Lung (tissue), 11 donors: ENCODE measurements at regions not wholly inside any gene's neighbourhood (a gene's known extent, or its start where the extent isn't known, plus 50 kb on each side); places are given as distances from the start of the nearest gene placed in this dataset.

Experiments used
- ATAC-seq: fragments of 200-7000 bp; cut with Tn5 transposase; one replicate; pipeline ENCODE4 v1.9.1; 2020; ENCODE audit warnings: moderate number of reproducible peaks; ENCODE audit not compliant: insufficient read depth, low FRiP score
- DNase-seq, 3 donors: peaks; one replicate each; pipeline ENCODE4 v3.0.0-alpha.2; 2013 to 2017
- H3K27ac ChIP-seq, 2 donors: one replicate each; pipeline ENCODE4 v1.5.1; 2013; ENCODE audit warnings: mild to moderate bottlenecking in 2 of 2, moderate library complexity in 2 of 2, control low read depth in 1 of 2, inconsistent platforms in 1 of 2, low read depth in 1 of 2, low read length in 1 of 2
- H3K27me3 ChIP-seq, 3 donors: one replicate each; pipeline ENCODE4 v1.5.1; 2013; ENCODE audit warnings: low read length in 2 of 3; ENCODE audit not compliant: control insufficient read depth in 3 of 3, insufficient read depth in 3 of 3
- H3K36me3 ChIP-seq, 4 donors: one replicate each; pipeline ENCODE4 v1.5.1; 2013; ENCODE audit warnings: low read length in 4 of 4, mild to moderate bottlenecking in 1 of 4, moderate library complexity in 1 of 4; ENCODE audit not compliant: control insufficient read depth in 4 of 4, insufficient read depth in 4 of 4
- H3K4me1 ChIP-seq, 5 donors: one replicate each; pipeline ENCODE4 v1.5.1; 2013; ENCODE audit warnings: low read length in 5 of 5, mild to moderate bottlenecking in 2 of 5, moderate library complexity in 1 of 5; ENCODE audit not compliant: control insufficient read depth in 5 of 5, insufficient read depth in 5 of 5
- H3K4me3 ChIP-seq: one replicate; pipeline ENCODE4 v1.5.1; 2013; ENCODE audit warnings: mild to moderate bottlenecking, control low read depth, moderate library complexity
- H3K9ac ChIP-seq, 2 donors: one replicate each; pipeline ENCODE4 v1.5.1; 2013; ENCODE audit warnings: low read length in 2 of 2, control low read depth in 1 of 2; ENCODE audit not compliant: insufficient read depth in 1 of 2
- H3K9me3 ChIP-seq, 4 donors: one replicate each; pipeline ENCODE4 v1.5.1; 2013; ENCODE audit warnings: low read length in 3 of 4, mild to moderate bottlenecking in 1 of 4, moderate library complexity in 1 of 4; ENCODE audit not compliant: control insufficient read depth in 4 of 4, insufficient read depth in 3 of 4
- CTCF ChIP-seq: IDR thresholded peaks from 2 replicates; pipeline ENCODE4 v1.5.1; 2012; ENCODE audit warnings: mild to moderate bottlenecking; ENCODE audit errors: control extremely low read depth, extremely low read depth
- WGBS, 2 donors: extraction: QIAGEN DNeasy Blood & Tissue Kit; methylation state at CpG; one replicate each; pipeline ENCODE4 v1.1.7; 2013; 5-methylcytosine and 5-hydroxymethylcytosine counted together
- donor health status: control.
- donor health status: control.
- donor health status: Bipolar disorder and iron deficiency.
- donor health status: healthy.
- donor health status: DM: yes; HTN: yes; CAD: no.

- WGBS, 2 donors = 90 to 93% methylated on average over 7 of the region's 7 CpGs
- no peak overlapping the region for H3K27ac ChIP-seq
- H3K36me3 ChIP-seq = no peaks in the 10 kb centered on the region
- H3K9me3 ChIP-seq = peaks cover 0 to 7% (median 0%) of the 10 kb centered on the region in 4 donors
- no peaks in the 10 kb centered on the region for H3K4me1 ChIP-seq
- H3K4me3 ChIP-seq = no peak overlapping the region
- ATAC-seq (no peak), DNase-seq (no peak)
- no peak overlapping the region for H3K9ac ChIP-seq
- H3K27me3 ChIP-seq = no peaks in the 10 kb centered on the region
- TF ChIP-seq CTCF = no peak
Observed at GRCh38 chr2:156005531-156005930, 327.0 kb downstream of the NR4A2 start.

DNA sequence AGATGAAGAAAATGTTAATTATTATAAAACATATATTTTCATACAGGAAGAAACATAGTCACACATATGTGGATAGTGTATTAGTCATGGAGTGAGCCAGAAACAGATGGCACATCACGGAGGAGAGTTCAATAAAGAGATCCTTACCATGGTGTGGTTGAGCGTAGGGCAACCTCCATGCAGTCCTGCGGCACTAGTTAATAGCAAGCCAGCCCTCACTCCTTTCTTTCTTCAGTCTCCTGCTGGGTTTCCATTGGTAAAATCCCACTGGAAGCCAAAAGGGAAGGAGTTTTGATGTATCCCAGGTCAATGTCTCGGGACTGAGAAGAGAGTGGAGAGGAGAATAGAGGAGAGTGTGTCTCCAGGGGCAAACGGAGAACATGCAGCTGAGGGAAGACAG lies 328.1 kb downstream of the NR4A2 start:
- Histone ChIP-seq H3K4me1 (no peaks in the 10 kb centered on the region), H3K27ac (no peak overlapping the region), H3K4me3 (no peak overlapping the region), H3K27me3 (no peaks in the 10 kb centered on the region), H3K9ac (no peak overlapping the region), H3K36me3 (no peaks in the 10 kb centered on the region), H3K9me3 (peaks cover 0 to 7% (median 0%) of the 10 kb centered on the region in 4 donors)
- DNase-seq (no peak), ATAC-seq (no peak)
- no peak for TF ChIP-seq CTCF
- 81 to 87% methylated on average over 5 of the region's 5 CpGs for WGBS, 2 donors

- Histone ChIP-seq H3K36me3 (no peaks in the 10 kb centered on the region), H3K27me3 (no peaks in the 10 kb centered on the region), H3K9ac (no peak overlapping the region), H3K4me1 (no peaks in the 10 kb centered on the region), H3K9me3 (peaks cover 0 to 7% (median 0%) of the 10 kb centered on the region in 4 donors), H3K27ac (no peak overlapping the region), H3K4me3 (no peak overlapping the region)
- 79 to 85% methylated on average over 4 of the region's 4 CpGs for WGBS, 2 donors
- DNase-seq (no peak), ATAC-seq (no peak)
- no peak for TF ChIP-seq CTCF
Observed at GRCh38 chr2:156003780-156004179, 328.7 kb downstream of the NR4A2 start.

GRCh38 chr2:156001851-156002250 lies 330.7 kb downstream of the NR4A2 start:
- H3K9ac ChIP-seq = no peak overlapping the region
- no peak for DNase-seq

More at GRCh38 chr2:156001851-156002250, 330.7 kb downstream of the NR4A2 start:
- 86 to 91% methylated on average over 1 of the region's 1 CpG for WGBS, 2 donors
- no peaks in the 10 kb centered on the region for H3K4me1 ChIP-seq
- ATAC-seq = no peak
- H3K27ac ChIP-seq = no peak overlapping the region
- H3K27me3 ChIP-seq = no peaks in the 10 kb centered on the region
- TF ChIP-seq CTCF = no peak
- no peak overlapping the region for H3K4me3 ChIP-seq
- peaks cover 0 to 5% (median 0%) of the 10 kb centered on the region in 4 donors for H3K9me3 ChIP-seq
- no peaks in the 10 kb centered on the region for H3K36me3 ChIP-seq
